Hematopoietic multipotent progenitor cell treated with erythropoietin and hydrocortisone succinate and interleukin-3 and kit ligand, for 15 days (in vitro differentiated cells): ENCODE measurements at regions not wholly inside any gene's neighbourhood (a gene's known extent, or its start where the extent isn't known, plus 50 kb on each side); places are given as distances from the start of the nearest gene placed in this dataset.
"Not testable (repeated sequence)": the region's sequence is repeated elsewhere in the genome, so short reads cannot be mapped to it uniquely, and the experiment has no call there.

Source experiments
- DNase-seq: peaks from one replicate; pipeline ENCODE4 v3.0.0-alpha.2; 2015; ENCODE audit warnings: low spot score

GRCh38 chr1:172837816-172838679 is 179.1 kb downstream of the FASLG start:
- DNase-seq = no peak

DNA sequence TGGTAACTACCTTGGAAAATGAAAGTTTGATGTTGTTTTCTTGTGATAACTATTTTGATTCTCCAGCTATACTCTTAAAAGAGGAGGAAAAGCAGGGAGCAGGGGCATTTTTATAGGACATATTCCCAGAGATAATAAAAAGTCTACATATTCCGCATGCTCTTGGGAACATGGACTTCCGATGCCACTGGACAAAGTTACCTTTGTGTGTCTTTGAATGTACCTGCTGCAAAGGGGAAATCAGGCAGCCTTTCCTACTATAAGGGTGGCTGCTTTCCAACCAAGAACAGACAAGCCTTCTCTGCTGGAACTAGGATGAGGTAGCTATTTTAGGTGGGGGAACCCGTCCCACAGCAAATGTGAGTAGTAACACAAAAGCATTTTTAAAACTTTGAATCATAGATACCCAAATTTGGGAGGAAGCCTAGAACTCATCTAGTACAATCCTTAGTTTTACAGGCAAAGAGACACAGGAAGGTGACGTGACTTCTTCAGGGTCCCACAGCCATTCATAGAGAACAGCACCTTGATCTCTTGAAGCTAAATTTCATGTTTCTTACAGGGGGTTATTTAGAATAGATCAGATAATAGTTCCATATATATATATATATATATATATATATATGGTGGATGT is 179.9 kb downstream of the FASLG start:
- no peak for DNase-seq

- not testable (repeated sequence) for DNase-seq
Observed at GRCh38 chr1:172839639-172840038, 180.7 kb downstream of the FASLG start.

- no peak for DNase-seq
Observed at GRCh38 chr1:172843444-172843843, 184.5 kb downstream of the FASLG start.

DNA sequence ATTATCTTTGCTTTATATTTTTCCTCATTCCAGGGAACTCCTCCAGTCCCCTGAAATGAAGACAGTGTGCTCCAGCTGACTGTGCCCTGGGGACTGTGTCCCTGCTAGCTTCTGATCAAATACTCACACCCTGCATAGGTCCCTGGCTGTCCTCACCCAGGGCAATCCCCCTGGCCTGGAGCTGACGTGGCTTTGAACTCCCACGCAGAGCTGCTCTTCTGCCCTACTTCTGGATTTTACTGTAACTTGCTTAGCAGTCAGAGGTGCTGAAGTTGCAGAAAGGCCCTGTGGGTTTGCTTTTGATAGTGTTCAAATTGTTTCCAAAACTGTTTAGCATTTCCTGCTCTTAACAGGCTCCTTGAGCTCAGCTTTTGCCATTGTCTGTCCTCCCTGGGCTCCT is 186.5 kb downstream of the FASLG start:
- no peak for DNase-seq

DNA sequence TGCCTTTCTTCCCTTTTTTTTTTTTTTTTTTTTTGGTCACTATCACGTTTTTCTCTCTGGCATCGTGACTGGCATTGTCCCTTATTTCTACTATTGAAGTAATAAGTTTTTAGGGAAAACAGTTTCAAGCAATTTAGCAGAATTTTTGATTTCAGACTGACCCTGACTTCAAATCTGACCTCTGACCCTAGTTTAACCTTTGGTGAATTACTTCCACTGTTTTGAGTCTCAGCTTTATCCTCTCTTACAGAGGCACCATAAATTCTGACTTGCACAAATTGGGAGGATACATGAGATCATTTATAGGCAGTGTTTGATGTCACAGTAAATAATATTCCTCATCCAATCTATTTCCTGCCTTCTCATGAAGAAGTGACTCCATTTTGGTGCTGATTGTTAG is 187.0 kb downstream of the FASLG start:
- no peak for DNase-seq

DNA sequence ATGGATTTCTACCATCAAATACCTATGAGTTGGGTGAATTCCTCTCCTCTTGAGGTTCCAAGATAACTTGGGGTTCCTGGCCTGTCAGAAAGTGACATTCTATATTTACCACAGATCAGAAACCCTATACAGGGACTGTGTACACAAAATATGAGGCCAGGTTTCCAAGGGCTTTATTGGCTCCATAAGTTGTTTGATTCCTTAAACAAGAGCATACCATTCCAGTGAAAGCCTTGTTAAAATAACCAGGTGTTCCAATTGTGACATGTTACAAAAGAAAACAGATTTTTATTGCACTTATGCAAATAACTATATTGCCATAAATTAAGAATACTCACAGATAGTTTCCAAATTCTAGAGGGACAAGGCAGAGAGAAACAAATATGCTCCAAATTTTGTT is 188.9 kb downstream of the FASLG start:
- not testable (repeated sequence) for DNase-seq

GRCh38 chr1:172849653-172850052 is 190.8 kb downstream of the FASLG start:
- no peak for DNase-seq

DNA sequence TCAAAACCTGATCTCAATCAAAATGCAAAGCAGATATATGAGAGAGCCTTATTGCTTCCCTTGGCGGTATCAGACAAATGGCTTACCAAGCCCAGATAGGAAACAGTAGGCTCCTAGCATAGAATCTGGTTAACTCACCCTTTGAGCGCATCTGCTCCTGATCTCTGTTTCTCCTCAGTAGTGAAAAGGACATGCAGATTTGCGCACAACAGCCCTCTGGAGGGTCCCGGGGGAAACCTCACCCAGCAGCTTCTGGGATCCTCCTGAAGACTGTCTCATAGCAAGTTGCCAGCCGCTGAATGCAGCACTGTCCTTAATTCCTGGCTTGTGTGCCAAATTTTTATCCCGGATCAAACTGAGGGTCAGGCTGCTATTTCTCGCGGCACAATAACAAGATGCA is 192.2 kb downstream of the FASLG start:
- DNase-seq = no peak

- no peak for DNase-seq
Observed at GRCh38 chr1:172851856-172852255, 193.0 kb downstream of the FASLG start.

GRCh38 chr1:172855983-172856382 is 194.8 kb downstream of the TNFSF18 start:
- DNase-seq = not testable (repeated sequence)

- DNase-seq = no peak
Observed at GRCh38 chr1:172863031-172863430, 187.7 kb downstream of the TNFSF18 start.

DNA sequence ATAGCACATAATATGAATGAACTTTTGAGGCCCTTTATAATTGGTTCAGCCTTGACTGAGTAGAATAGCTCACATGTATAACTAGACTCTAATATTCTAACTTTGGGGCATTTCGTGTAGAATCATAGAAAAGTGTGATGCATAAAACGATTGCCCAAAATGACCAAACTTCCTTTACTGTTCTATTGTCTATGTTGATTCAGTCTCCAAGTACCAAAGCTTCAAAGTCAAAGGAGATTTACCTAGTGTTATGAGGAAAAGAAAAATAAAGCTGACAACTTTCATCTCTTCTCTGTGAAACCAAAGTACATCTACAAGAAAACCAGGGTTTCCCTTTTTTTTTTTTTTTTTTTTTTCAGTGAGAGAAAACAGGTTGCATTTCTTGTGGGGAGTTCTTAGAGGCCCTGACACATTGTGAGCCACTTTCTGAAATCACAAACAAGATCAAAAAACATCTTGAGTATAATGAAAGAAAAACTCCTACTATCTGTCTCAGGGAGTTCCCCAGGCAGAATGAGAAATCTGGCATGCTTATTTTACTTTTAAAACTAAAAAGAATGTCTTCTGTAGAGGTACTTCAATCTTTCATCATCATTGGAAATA is 183.4 kb downstream of the TNFSF18 start:
- DNase-seq = no peak

DNA sequence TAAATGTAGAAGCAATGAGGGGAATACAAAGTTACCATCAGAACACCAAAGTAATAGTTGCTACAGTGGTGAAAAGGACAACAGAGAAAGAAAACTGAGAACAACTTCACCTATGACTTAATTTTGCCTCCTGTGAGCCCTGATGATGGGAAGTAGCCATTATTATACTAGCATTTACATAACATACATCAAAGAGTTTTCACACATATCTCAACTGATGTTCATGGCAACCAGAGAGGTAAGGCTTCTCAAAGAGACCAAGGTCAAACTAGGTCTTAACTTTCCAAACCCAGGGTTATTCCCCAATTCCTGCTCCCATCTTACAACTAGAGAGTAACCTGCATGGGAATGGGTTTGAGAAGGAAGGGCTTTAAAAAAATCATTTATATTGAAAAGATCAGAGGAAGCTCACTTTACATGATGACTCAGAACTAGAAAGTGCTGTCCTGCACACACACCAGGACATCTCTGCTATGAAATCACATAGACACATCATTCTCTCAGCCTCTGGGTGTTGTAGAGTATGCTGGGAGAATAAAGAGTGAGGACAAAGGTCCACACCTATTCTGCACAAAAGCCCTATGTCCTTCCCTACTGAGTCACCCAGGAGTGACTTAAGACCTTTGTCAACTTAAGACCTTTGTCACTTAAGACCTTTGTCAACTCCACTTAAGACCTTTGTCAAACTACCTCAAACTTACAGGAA is 179.7 kb downstream of the TNFSF18 start:
- DNase-seq = no peak

DNA sequence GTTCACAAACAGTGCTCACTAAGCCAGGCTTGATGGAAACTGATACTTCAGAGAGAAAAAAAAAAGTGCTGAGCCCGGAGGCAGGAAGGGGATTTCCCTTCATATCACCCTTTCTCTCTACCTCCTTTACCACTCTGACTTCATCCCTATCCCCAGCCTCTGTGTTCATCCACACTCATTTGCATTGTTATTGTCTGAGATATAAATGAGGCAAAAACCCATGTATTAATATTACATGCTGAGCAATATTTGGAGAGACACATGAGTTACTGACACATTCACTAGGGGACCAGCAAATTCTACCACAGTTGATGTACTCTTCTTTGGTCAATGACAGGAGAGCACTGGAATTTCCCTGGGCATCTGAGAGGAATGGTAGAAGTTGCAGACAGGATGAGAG is 175.8 kb downstream of the TNFSF18 start:
- no peak for DNase-seq

- no peak for DNase-seq
Observed at GRCh38 chr1:172875892-172876291, 174.8 kb downstream of the TNFSF18 start.

DNA sequence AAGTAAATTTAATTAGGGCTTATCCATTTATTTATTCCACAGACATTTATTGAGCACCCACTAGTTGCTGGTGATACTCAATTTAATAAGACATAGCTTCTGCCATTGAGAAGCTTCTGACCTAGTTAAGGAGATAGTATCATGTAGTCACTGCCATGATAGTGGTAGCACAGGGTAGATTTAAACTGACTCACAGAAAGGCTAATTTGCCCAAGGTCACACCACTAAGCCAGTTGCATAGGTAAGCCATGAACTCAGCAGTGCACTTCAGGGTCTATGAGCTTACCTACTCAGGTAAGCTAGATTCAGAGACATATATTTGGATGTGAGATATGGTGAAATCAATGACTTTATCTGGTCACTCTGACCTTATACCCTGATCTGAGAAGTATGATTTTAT is 168.4 kb downstream of the TNFSF18 start:
- DNase-seq = no peak

- DNase-seq = no peak
Observed at GRCh38 chr1:172882791-172883386, 167.9 kb downstream of the TNFSF18 start.

DNA sequence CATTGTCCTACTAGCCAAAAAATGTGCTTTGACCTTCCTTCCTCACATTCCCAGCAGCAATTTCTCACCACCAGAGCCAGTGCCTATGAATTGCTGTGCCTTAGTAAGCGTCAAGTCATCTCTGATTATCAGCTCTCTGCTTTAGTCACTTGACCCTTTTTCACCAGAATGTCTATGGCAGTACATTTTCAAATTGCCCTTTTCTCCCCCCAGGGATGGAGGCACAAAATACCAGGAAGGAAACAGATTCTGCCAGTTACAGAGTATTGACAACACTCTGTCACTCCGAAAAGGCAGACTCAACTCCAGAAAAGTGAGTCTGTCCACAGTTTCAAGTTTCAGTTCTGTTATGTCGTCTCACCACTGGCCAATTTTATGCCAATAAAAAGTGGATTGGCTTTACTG is 167.4 kb downstream of the TNFSF18 start:
- DNase-seq = no peak

DNA sequence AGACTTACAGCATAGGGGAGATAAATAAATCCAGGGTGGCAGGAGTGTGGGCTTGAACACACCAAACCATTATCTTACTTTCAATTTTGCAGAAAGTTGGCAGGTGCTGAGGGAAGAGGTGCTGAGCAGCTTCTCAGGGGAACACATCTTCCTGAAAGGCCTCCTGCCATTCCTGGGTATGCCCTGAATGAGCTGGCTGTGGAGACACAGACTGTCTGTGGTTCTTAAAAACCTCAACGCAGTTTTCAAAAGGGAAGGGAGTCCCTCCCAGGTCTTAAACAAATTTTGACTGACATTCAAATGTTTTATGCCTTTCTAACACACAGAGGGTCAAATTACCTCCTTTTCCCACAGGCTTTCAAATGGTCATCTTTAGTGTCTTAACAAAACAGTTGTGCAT is 166.9 kb downstream of the TNFSF18 start:
- DNase-seq = no peak

DNA sequence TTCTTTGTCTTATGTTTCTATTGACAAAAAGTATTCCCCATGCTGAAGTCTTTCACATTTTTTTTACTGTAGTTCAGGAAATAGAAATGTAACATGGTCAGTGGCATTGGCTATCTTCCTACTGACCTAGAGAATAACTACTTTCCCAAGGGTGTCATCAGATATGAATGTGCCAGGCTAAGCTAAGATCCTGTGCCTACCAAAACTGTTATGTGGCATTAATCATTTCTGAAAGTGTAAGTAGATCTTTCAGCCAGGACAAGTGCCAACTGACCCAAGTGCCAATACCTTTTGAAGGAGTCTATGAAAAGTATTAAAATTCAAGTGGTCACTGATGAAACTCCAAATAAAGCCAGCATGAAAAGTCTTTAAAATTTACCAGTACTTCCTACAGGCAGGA is 165.3 kb downstream of the TNFSF18 start:
- DNase-seq = no peak

- DNase-seq = no peak
Observed at GRCh38 chr1:172885971-172886370, 164.8 kb downstream of the TNFSF18 start.
